ENCODE measurements at regions not wholly inside any gene's neighbourhood (a gene's known extent, or its start where the extent isn't known, plus 50 kb on each side); places are given as distances from the start of the nearest gene placed in this dataset.

DNA sequence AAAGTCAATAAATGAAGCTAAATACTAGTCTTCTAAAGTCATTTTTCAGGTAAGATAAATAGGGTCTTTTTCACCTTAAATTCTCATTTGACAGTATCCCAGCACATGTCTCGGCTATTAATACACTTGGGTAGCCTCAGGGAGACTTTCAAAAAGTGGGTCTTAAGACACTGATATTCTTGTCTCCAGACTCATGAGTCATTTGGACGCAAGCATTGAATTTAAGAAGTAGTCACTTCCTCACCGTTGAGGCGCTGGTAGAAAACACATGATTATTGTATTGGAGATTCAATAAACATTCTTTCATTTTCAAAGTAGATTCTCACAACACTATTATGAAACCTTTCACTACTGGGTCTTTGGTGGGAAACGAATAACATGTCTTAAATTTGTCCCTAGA is 108.9 kb upstream of the SP8 start:
- Histone ChIP-seq H3K4me2 (no peak overlapping the region), H3K4me1 (peaks cover 6% of the 10 kb centered on the region)

DNA sequence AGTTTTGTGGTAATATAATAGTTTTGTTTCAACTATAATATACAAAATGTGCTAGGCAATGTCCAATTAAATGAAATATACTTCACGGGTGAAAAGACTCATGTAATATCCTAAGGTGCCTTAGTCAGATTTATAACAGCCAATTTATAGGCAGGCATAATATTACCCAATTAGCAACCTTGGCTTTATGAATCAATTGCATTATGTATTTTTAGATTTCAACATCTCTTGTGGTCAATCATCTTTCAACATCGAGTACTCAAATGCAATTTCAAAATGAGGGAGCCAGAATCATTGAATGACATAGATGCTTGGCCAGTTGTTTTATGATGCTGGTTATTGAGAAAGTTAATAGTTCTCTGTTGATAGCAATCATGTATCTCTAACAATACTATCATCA is 110.3 kb upstream of the SP8 start:
- no peak overlapping the region for H3K4me2 ChIP-seq
- H3K36me3 Mint-ChIP-seq = no peaks in the 10 kb centered on the region
- no peak overlapping the region for H3K4me3 Mint-ChIP-seq
- no peaks in the 10 kb centered on the region for H3K4me1 Mint-ChIP-seq
- H3K27me3 ChIP-seq = no peaks in the 10 kb centered on the region
- no peaks in the 10 kb centered on the region for H3K9me3 ChIP-seq (ENCODE audit: low read depth)
- no peak overlapping the region for H3K27ac Mint-ChIP-seq
- no peak overlapping the region for H3K27ac ChIP-seq
- H4K20me1 ChIP-seq (ENCODE audit: low read depth) = no peaks in the 10 kb centered on the region
- H3K4me3 ChIP-seq = no peak overlapping the region
- no peaks in the 10 kb centered on the region for H3F3A ChIP-seq (ENCODE audit: low read depth)
- no peaks in the 10 kb centered on the region for H3K79me2 ChIP-seq (ENCODE audit: low read depth)
- peaks cover 6% of the 10 kb centered on the region for H3K4me1 ChIP-seq
- H3K36me3 ChIP-seq = peaks cover 4% of the 10 kb centered on the region
- no peaks in the 10 kb centered on the region for H3K27me3 Mint-ChIP-seq (ENCODE audit: insufficient read depth, low read depth)
- H3K9me3 Mint-ChIP-seq = peaks cover 7% of the 10 kb centered on the region
- DNase-seq (ENCODE audit: low spot score) = no peak
- H2AFZ ChIP-seq (replicated peaks) = no peak overlapping the region
- TF ChIP-seq, protein P1, sequence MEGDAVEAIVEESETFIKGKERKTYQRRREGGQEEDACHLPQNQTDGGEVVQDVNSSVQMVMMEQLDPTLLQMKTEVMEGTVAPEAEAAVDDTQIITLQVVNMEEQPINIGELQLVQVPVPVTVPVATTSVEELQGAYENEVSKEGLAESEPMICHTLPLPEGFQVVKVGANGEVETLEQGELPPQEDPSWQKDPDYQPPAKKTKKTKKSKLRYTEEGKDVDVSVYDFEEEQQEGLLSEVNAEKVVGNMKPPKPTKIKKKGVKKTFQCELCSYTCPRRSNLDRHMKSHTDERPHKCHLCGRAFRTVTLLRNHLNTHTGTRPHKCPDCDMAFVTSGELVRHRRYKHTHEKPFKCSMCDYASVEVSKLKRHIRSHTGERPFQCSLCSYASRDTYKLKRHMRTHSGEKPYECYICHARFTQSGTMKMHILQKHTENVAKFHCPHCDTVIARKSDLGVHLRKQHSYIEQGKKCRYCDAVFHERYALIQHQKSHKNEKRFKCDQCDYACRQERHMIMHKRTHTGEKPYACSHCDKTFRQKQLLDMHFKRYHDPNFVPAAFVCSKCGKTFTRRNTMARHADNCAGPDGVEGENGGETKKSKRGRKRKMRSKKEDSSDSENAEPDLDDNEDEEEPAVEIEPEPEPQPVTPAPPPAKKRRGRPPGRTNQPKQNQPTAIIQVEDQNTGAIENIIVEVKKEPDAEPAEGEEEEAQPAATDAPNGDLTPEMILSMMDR (IDR thresholded peaks at IDR 0.05) = no peak
- TF ChIP-seq EZH2 (IDR thresholded peaks at IDR 0.05) (no peak), EZH2phosphoT487 (IDR thresholded peaks at IDR 0.05) (no peak)
- H3K9ac ChIP-seq = no peak overlapping the region

More for the DNA sequence above, 108.9 kb upstream of the SP8 start:
- Histone ChIP-seq H3K4me3 (no peak overlapping the region), H3K79me2 (ENCODE audit: low read depth) (no peaks in the 10 kb centered on the region), H2AFZ (replicated peaks) (no peak overlapping the region), H3K9me3 (ENCODE audit: low read depth) (no peaks in the 10 kb centered on the region), H3K27ac (no peak overlapping the region), H3K36me3 (no peaks in the 10 kb centered on the region), H4K20me1 (ENCODE audit: low read depth) (no peaks in the 10 kb centered on the region), H3K9ac (no peak overlapping the region), H3F3A (ENCODE audit: low read depth) (no peaks in the 10 kb centered on the region), H3K27me3 (no peaks in the 10 kb centered on the region)
- TF ChIP-seq EZH2 (IDR thresholded peaks at IDR 0.05) (no peak), EZH2phosphoT487 (IDR thresholded peaks at IDR 0.05) (no peak)
- TF ChIP-seq, protein P1 (IDR thresholded peaks at IDR 0.05) = no peak
- Mint-ChIP-seq H3K36me3 (no peaks in the 10 kb centered on the region), H3K27ac (no peak overlapping the region), H3K4me1 (no peaks in the 10 kb centered on the region), H3K9me3 (no peaks in the 10 kb centered on the region), H3K4me3 (no peak overlapping the region), H3K27me3 (ENCODE audit: insufficient read depth, low read depth) (no peaks in the 10 kb centered on the region)
- DNase-seq (ENCODE audit: low spot score) = no peak

DNA sequence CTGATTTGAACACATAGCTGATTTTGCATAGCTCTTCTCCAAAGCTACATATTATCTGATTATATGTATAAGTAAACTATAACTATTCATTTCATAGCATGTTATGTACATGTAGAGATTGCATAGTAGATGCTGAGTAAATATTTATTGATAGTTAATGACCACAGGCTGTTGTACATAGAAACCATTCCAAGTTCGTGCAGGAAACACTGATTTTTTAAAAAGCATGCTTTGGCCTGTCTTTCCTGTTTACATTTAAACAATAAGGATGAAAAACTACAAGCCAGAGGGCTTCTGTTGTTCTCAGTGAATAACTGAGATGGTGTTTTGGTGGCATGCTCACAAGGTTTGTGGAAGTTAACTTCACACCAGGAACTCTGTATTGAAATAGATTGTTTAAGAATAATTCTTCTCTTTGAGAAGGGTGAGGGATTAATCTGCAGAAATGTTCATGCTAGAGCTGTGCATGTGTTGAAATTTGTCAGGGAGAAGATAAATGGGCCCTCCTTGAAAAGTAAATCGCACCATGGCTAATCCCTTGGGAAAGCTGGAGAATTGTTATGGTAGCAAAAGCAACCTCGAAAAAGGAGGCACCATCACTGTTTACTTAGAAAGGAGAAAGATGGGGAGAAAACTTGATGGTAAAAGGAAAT is 120.2 kb upstream of the SP8 start:
- peaks cover 7% of the 10 kb centered on the region for H3K4me1 ChIP-seq
- Mint-ChIP-seq H3K4me1 (peaks cover 3% of the 10 kb centered on the region), H3K27me3 (ENCODE audit: insufficient read depth, low read depth) (peaks cover 3% of the 10 kb centered on the region), H3K27ac (no peak overlapping the region), H3K36me3 (no peaks in the 10 kb centered on the region), H3K9me3 (peaks cover 5% of the 10 kb centered on the region), H3K4me3 (no peak overlapping the region)
- no peaks in the 10 kb centered on the region for H4K20me1 ChIP-seq (ENCODE audit: low read depth)
- H3K9me3 ChIP-seq (ENCODE audit: low read depth) = peaks cover 5% of the 10 kb centered on the region
- H3K4me2 ChIP-seq = no peak overlapping the region
- DNase-seq (ENCODE audit: low spot score) = no peak
- no peak overlapping the region for H3K4me3 ChIP-seq
- no peaks in the 10 kb centered on the region for H3K27me3 ChIP-seq
- H3K36me3 ChIP-seq = no peaks in the 10 kb centered on the region
- TF ChIP-seq EZH2phosphoT487 (IDR thresholded peaks at IDR 0.05) (no peak), EZH2 (IDR thresholded peaks at IDR 0.05) (no peak)
- TF ChIP-seq, protein P1 (IDR thresholded peaks at IDR 0.05) = no peak
- no peaks in the 10 kb centered on the region for H3K79me2 ChIP-seq (ENCODE audit: low read depth)
- peak overlapping the region; percentile 12 for H2AFZ ChIP-seq (replicated peaks)
- H3K27ac ChIP-seq = no peak overlapping the region
- no peak overlapping the region for H3K9ac ChIP-seq
- no peaks in the 10 kb centered on the region for H3F3A ChIP-seq (ENCODE audit: low read depth)

All from neural progenitor cell (in vitro differentiated cells).